ENCODE measurements at regions not wholly inside any gene's neighbourhood (a gene's known extent, or its start where the extent isn't known, plus 50 kb on each side); places are given as distances from the start of the nearest gene placed in this dataset.

DNA sequence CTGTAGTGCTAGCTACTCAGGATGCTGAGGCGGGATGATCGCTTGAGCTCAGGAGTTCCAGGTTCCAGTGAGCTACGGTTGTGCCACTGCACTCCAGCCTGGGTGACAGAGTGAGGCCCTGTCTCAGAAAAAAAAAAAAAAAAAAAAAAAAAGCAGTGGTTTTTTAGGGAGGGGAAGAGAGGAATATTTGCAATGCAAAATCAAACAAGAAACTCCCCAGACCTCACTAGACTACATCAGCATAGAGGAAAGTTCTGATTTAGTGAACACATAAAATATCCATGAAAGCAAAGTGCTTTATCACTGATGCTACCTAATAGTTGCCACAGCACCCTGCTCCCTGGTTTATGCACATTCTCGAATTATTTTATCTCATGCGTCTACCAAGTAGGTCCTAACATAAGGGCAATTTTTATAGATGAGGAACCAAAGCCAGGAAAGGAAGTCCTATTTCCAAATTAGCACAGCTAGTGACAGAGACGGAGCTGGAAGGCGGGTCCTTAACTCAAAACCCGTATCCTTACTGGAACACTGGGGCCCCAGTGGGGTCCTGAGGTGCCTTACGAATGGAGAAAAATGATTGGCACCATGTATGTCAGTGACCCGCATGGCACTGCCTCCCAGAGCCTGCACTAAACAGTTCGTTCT, 50.7 kb upstream of the GPR157 start:
- DNase-seq, result no peak

GRCh38 chr1:9180111-9180819, 51.4 kb upstream of the GPR157 start:
- DNase-seq, result no peak

DNA sequence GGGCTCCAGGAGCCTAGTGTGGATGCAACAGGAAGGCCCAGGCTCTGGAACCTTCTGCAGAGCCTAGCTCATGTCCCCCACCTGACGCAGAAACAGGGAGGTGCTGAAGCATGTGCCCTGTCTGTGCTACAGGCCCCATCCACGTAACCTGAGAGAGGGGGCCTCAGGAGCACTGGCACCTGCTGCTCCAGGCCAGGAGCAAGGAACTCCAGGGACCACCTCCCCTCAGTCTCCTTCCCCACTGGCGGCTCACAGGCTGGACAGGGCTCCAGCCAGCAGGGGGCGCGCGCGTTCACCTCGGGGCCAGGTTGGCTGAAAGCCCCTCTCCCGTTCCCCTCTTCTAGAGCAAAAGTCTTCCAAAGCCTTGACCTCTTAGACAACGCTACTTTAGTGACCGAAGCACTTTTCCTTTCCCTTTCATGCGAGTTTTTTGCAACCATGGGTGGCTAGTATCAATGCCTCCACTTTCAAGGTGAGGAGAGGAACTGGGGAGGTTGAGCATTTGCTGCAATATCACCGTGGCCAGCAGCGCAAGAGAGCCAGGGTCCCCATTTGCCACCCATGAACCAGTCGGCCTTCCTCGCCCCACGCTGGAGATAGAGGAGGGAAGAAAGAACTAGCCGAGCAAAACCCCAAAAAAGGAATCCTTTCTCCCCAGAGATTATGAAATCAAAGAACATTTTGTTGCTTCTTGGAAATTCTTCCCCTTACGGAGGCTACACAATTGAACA, 52.4 kb upstream of the GPR157 start:
- peak; percentile 48 to 61 for DNase-seq

DNA sequence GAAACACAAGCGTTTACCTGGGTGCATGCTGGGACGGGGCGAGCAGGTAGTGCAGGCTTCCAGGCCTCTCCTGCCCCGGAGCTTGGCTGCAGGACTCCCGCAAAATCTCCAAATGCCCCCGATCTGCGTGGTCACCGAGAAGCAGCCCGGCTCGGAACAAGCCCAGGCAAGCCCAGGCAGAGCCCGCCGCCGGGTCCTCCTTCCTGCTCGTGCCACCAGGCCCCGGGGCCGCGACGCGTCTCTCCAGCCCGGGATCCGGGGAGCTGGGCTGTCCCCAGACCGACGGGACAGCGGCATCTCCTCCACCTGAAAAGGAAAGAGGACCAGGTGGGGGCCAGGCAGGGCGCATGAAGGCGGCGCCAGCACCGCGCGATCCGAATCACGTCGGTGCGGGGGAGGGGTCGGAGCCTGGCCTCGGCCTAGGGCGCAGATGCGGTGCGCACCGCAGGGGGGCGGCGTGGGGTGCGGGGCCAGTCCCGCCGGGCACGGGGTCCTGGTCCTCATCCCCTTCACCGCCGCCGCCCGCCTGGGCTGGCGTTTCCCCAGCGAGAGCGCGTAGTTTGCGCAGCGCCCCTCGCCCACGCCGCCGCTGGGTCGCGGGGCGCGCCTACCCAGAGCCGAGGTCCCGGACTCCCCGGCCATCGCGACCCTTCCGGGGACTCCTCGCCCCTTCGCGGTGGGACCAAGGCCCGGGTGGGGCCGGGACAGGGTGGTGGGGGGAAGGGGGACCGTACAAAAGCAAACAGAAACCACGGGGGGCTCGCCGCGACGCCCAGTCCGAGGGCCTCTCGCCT, 52.4 kb upstream of the H6PD start:
- DNase-seq, result no peak

GRCh38 chr1:9182784-9183257, 51.8 kb upstream of the H6PD start:
- DNase-seq, result no peak

DNA sequence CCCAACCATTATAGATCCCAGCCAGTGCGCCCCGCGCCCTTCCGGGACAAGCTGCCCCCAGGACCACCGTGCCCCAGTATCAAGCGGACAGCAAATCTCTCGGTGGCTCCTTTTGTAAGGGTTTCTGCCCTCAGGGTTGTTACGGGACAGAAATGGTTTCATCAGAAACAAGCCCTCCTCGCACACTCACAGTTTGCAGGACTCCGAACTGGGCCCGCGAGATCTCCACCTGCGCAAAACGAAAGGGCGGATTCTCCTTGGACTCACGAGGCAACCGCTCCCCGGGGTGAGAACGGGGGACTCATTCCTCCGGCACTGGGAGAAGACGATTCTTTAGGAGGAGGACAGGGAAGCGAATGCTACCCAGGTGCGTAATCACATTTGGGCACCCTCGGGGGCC, 51.1 kb upstream of the H6PD start:
- no peak for DNase-seq

DNA sequence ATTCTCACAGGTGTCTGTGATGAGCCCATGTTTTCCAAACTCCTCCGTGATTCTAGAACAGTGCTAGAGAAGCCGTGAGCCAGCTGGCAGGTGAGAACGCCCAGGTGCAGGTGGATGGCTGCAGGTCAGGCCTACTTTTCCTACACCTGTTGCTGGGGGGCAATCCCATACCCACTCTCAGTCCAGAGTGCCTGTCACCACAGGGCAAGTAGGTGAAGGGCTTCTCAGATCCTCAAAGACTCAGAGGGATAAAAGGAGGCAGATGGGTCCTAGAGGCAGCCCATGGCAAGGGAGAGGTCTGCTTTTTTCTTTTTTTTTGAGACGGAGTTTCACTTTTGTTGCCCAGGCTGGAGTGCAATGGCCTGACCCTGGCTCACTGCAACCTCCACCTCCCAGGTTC, 50.7 kb upstream of the H6PD start:
- DNase-seq, result no peak

GRCh38 chr1:9184749-9185148, 49.8 kb upstream of the H6PD start:
- DNase-seq, result no peak
